ENCODE measurements at regions not wholly inside any gene's neighbourhood (a gene's known extent, or its start where the extent isn't known, plus 50 kb on each side); places are given as distances from the start of the nearest gene placed in this dataset.
A peak's percentile ranks its signal among the peaks of the same experiment; 100 is the strongest.

DNA sequence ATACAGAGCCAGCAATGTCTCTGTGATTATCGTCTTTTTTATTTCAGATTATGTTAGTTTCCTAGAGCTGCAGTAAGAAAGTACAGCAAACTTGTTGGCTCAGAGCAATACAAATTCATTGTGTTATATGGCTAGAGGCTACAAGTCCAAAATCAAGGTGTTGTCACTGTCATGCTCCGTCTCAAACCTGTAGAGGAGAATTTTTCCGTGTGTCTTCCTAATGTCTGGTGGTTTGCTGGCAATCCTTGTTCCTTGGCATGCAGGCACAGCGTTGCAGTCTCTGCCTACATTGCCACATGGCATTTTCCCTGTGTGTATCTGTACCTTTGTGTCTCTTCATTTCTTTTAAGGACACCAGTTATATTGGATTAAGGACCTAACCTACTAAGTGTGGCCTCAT, 244.4 kb downstream of the LRRIQ3 start:
- in situ Hi-C loops (cut with HindIII; ENCODE audit: low pct_unique_long_range_greater_than_20kb, low sequenced_read_pairs): no loop called here
- no peak for DNase-seq (ENCODE audit: low read depth, low spot score)

GRCh38 chr1:73953186-73953585, 244.8 kb downstream of the LRRIQ3 start:
- no peak for DNase-seq (ENCODE audit: low read depth, low spot score)
- in situ Hi-C loops (cut with HindIII; ENCODE audit: low pct_unique_long_range_greater_than_20kb, low sequenced_read_pairs): no loop called here

- in situ Hi-C loops (cut with HindIII; ENCODE audit: low pct_unique_long_range_greater_than_20kb, low sequenced_read_pairs): no loop called here
- DNase-seq (ENCODE audit: low read depth, low spot score): no peak
Measured at GRCh38 chr1:73948055-73948454, 249.9 kb downstream of the LRRIQ3 start.

- in situ Hi-C loops (cut with HindIII; ENCODE audit: low pct_unique_long_range_greater_than_20kb, low sequenced_read_pairs): no loop called here
- DNase-seq (ENCODE audit: low read depth, low spot score): no peak
Measured at GRCh38 chr1:73947009-73947408, 251.0 kb downstream of the LRRIQ3 start.

- in situ Hi-C loops (cut with HindIII; ENCODE audit: low pct_unique_long_range_greater_than_20kb, low sequenced_read_pairs): no loop called here
- no peak for DNase-seq (ENCODE audit: low read depth, low spot score)
Measured at GRCh38 chr1:73943270-73943669, 254.7 kb downstream of the LRRIQ3 start.

DNA sequence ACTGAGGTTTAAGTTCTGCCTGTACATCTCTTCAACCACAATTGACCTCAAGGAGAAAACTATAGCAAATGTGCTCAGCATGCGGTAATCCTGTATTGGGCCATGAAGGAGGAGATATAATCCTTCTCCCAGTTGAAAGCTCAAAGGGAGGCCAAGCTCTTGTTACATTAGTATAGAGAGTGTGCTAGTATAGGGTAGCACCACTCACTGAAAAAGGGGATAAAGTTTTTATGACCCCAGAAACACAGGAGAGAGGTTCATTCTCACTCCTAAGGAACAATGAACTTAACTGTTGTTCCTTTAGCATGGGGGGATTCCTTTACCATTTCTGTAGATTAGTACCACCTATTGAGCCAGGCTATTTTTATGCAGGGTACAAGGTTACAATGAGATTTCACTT, 267.7 kb downstream of the LRRIQ3 start:
- DNase-seq (ENCODE audit: low read depth, low spot score): no peak
- in situ Hi-C loops (cut with HindIII; ENCODE audit: low pct_unique_long_range_greater_than_20kb, low sequenced_read_pairs): no loop called here

GRCh38 chr1:73914951-73915350, 283.0 kb downstream of the LRRIQ3 start:
- in situ Hi-C loops (cut with HindIII; ENCODE audit: low pct_unique_long_range_greater_than_20kb, low sequenced_read_pairs): no loop called here
- DNase-seq (ENCODE audit: low read depth, low spot score): no peak

GRCh38 chr1:73913025-73913424, 285.0 kb downstream of the LRRIQ3 start:
- in situ Hi-C loops (cut with HindIII; ENCODE audit: low pct_unique_long_range_greater_than_20kb, low sequenced_read_pairs): no loop called here
- DNase-seq (ENCODE audit: low read depth, low spot score): no peak

DNA sequence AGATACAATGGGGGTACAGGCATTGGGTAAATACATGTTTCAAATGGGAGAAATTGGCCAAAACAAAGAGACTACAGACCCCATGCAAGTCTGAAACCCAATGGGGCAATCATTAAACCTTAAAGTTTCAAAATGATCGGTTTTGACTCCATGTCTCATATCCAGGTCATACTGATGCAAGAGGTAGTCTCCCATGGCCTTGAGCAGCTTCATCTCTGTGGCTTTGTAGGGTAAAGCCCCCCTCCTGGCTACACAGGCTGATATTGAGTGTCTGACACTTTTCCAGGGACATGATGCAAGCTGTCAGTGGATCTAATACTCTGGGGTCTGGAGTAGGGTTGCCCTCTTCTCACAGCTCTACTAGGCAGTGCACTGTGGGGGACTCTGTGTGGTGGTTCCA, 286.1 kb downstream of the LRRIQ3 start:
- in situ Hi-C loops (cut with HindIII; ENCODE audit: low pct_unique_long_range_greater_than_20kb, low sequenced_read_pairs): no loop called here
- DNase-seq (ENCODE audit: low read depth, low spot score): no peak

GRCh38 chr1:73910466-73910865, 287.5 kb downstream of the LRRIQ3 start:
- in situ Hi-C loops (cut with HindIII; ENCODE audit: low pct_unique_long_range_greater_than_20kb, low sequenced_read_pairs): no loop called here
- peak; percentile 37 for DNase-seq (ENCODE audit: low read depth, low spot score)

DNA sequence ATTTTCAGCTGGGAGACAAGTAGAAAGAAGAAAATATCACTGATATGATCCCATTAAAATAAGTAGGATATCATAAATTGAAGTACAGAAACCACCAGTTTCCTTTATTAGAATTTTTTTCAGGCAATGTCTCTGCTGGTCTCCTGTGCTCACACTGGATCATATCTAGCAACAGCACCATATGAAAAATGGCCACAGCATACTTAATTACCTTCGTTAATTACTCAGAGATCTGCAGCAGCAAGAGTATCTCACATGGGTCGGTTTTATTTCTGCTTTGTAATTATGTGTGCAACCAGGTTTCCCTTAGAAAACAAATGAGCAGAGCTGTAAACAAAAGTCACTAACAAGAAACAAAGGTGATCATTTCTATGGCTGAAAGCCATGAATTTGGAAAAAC, 287.9 kb downstream of the LRRIQ3 start:
- DNase-seq (ENCODE audit: low read depth, low spot score): no peak
- in situ Hi-C loops (cut with HindIII; ENCODE audit: low pct_unique_long_range_greater_than_20kb, low sequenced_read_pairs): no loop called here

DNA sequence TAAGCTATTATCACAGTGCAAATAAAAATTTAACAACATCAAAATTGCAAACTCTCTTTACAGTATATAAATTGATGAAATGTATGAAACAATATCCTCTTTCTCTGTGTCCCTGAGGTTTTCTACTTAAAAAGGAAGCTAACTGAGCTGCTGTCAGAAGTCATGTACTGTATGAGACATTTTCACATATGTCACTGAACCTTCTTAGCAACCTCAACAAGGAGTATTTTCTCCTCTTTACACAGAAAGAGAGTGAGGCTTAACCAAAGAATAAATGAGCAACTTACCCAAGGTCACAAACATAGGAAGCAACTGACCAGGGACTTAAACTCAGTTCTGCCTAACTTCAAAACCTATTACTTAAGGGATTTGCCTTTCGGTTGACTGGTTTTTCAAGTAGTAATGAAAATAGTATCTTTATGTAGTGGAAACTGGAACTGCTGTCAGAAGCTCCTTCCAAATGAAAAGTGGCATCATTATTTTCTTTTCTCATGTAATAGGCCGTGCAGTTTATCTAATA, 288.9 kb downstream of the LRRIQ3 start:
- in situ Hi-C loops (cut with HindIII; ENCODE audit: low pct_unique_long_range_greater_than_20kb, low sequenced_read_pairs): no loop called here
- no peak for DNase-seq (ENCODE audit: low read depth, low spot score)

DNA sequence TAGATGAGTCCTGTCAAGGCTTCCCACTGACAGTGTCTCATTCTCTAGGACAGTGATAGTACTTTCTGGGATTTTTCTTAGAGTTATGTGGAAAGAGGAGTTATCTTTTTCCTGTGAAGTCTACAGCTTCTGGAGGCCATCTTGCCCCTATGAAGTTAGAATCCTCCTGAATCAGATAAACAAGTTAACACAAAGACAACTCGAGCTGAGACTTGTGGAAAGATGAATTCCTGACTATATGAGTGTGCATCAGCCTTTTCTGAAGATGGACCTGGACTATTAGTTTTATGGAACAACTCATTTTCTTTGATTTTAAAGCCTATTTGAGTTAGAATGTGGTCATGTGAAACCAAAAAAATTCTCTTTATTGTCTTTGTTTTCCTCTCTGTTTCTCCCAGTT, 290.9 kb downstream of the LRRIQ3 start:
- in situ Hi-C loops (cut with HindIII; ENCODE audit: low pct_unique_long_range_greater_than_20kb, low sequenced_read_pairs): no loop called here
- DNase-seq (ENCODE audit: low read depth, low spot score): no peak

DNA sequence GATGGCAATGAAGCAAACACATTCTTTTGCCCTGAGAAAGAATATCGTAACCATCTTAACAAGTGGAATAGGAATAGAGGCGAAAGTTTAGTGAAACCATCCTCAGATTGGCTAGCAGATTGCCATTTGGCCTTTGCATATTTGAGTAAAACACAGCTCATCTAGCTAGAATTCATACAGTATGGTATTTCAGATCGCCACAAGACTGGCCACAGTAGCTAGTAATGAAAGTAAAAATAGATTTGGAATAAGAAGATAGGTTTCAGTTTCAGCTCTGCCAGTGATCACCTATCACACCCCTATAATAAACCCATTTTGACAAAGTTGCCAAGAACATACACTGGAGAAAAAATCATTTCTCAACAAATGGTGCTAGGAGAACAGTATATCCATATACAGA, 294.9 kb downstream of the LRRIQ3 start:
- DNase-seq (ENCODE audit: low read depth, low spot score): no peak

GRCh38 chr1:73901738-73902137, 296.2 kb downstream of the LRRIQ3 start:
- in situ Hi-C loops (cut with HindIII; ENCODE audit: low pct_unique_long_range_greater_than_20kb, low sequenced_read_pairs): no loop called here

More for the DNA sequence above, 294.9 kb downstream of the LRRIQ3 start:
- in situ Hi-C loops (cut with HindIII; ENCODE audit: low pct_unique_long_range_greater_than_20kb, low sequenced_read_pairs): no loop called here

GRCh38 chr1:73899311-73899710, 298.7 kb downstream of the LRRIQ3 start:
- in situ Hi-C loops (cut with HindIII; ENCODE audit: low pct_unique_long_range_greater_than_20kb, low sequenced_read_pairs): no loop called here
- DNase-seq (ENCODE audit: low read depth, low spot score): no peak

More at GRCh38 chr1:73901738-73902137, 296.2 kb downstream of the LRRIQ3 start:
- no peak for DNase-seq (ENCODE audit: low read depth, low spot score)

- DNase-seq (ENCODE audit: low read depth, low spot score): no peak
- in situ Hi-C loops (cut with HindIII; ENCODE audit: low pct_unique_long_range_greater_than_20kb, low sequenced_read_pairs): no loop called here
Measured at GRCh38 chr1:73898540-73898939, 299.4 kb downstream of the LRRIQ3 start.

DNA sequence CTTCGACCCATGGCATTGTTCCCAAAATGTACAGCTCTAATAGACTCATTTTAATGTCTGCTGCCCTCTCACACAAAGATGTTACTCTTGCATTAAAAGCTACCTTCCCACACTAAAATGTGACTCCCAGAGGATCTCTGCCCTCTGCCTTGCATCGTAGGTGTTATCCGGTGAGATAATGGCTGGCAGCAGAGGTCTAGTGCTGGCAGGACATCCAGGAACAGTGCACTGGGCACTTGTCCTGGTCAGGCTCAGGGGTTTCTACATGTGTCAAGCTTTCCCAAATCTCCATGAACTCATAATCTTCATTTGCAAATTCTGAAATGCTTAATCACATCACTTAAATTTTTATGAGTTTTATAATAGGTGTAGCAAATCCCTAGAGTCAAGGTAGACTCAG, 310.6 kb downstream of the LRRIQ3 start:
- DNase-seq (ENCODE audit: low read depth, low spot score): no peak
- in situ Hi-C loops (cut with HindIII; ENCODE audit: low pct_unique_long_range_greater_than_20kb, low sequenced_read_pairs): no loop called here

DNA sequence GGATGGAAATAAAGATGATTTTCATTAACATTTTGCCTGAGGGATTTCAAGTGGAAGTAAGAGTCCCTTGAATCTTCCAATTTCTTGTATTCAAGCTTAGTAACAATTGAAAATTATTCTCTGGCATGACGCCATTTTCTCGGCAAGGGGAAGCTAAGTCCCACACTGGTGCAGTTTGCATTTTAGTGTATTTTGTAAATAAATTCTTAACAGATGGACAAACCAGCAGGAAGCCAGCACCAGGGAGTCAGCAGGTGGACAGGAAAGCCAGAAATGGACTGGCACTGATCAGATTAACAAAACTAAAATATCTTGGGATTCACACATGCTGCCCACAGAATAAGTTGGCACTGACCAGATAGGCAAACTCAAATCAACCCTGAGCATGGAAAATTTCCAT, 311.3 kb downstream of the LRRIQ3 start:
- in situ Hi-C loops (cut with HindIII; ENCODE audit: low pct_unique_long_range_greater_than_20kb, low sequenced_read_pairs): no loop called here
- DNase-seq (ENCODE audit: low read depth, low spot score): no peak

GRCh38 chr1:73874806-73875205, 323.2 kb downstream of the LRRIQ3 start:
- in situ Hi-C loops (cut with HindIII; ENCODE audit: low pct_unique_long_range_greater_than_20kb, low sequenced_read_pairs): no loop called here
- DNase-seq (ENCODE audit: low read depth, low spot score): no peak
